GM18507 (cell line): ENCODE measurements at regions not wholly inside any gene's neighbourhood (a gene's known extent, or its start where the extent isn't known, plus 50 kb on each side); places are given as distances from the start of the nearest gene placed in this dataset.
"Not testable (repeated sequence)": the region's sequence is repeated elsewhere in the genome, so short reads cannot be mapped to it uniquely, and the experiment has no call there.

Experiments used
- DNase-seq: peaks from one replicate; pipeline ENCODE4 v3.0.0; 2011; ENCODE audit warnings: low read depth; ENCODE audit not compliant: insufficient read length; ENCODE audit errors: extremely low spot score
- FAIRE-seq: peaks from 2 replicates; lab custom pipeline; 2011; peaks lifted over from hg19 to GRCh38; lab: Jason Lieb, UNC

GRCh38 chr13:48873587-48873986, 102.1 kb upstream of the FNDC3A start:
- FAIRE-seq (no peak), DNase-seq (no peak)

DNA sequence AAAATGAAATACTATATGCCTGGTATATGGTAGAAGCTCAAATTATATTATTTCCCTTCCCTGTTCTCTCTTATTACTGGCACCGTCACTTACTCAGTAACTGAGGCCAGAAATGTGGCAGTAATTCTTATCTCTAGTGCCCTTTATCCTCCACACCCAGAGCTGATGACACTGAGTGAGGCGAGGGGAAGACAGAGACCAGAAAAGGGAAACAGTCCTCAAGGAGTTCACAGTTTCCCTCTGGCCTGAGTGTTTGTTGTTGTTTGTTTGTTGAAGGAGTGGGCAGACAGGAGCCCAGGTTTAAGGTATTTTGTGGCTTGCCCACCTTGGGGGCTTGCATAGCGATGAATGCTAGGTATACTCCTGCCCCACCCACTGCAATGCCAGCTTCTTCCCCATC, 101.5 kb upstream of the FNDC3A start:
- no peak for DNase-seq
- no peak for FAIRE-seq

- DNase-seq (no peak), FAIRE-seq (no peak)
These were observed 100.7 kb upstream of the FNDC3A start for GRCh38 chr13:48875047-48875446.

DNA sequence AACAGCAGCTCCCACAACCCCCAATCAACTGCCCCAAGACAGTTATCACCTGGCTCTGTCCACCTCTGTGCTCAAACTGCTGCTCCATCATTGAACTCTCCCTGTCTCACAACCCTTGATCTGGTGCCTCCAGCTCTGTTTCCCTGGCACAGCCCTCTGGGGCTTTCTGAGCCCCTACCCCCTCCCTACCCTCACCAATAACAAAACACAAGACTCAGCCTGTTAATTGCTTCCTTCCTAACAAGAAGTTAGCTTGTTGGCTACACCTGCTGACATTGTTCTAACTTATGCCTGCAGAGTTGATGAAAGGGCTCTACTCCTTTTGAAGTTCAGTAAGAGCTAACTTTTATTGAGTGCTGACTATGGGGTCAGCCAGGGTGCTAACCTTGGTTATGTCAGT, 99.4 kb upstream of the FNDC3A start:
- no peak for FAIRE-seq
- DNase-seq: no peak

GRCh38 chr13:48879432-48879831, 96.3 kb upstream of the FNDC3A start:
- FAIRE-seq (no peak), DNase-seq (no peak)

DNA sequence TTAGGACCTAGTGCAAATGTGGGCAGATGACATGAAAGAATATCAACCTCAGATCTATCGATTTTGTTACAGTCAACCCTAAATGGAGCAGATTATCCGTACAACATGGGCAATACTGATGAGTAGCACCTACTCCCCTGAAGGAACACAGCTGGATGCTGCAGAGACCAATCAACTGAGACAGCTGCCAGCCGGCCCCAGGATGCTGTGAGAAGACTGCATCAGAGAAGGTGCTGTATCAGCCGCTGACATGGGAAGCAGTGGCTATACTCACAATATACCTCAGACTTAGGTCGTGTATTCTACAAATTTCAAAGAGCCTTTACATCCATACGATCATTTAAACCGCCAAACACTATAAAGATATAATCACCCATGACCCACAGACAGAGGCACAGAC, 95.9 kb upstream of the FNDC3A start:
- FAIRE-seq (no peak), DNase-seq (no peak)

- DNase-seq, FAIRE-seq: not testable (repeated sequence)
These were observed 91.9 kb upstream of the FNDC3A start for GRCh38 chr13:48883786-48884185.

DNA sequence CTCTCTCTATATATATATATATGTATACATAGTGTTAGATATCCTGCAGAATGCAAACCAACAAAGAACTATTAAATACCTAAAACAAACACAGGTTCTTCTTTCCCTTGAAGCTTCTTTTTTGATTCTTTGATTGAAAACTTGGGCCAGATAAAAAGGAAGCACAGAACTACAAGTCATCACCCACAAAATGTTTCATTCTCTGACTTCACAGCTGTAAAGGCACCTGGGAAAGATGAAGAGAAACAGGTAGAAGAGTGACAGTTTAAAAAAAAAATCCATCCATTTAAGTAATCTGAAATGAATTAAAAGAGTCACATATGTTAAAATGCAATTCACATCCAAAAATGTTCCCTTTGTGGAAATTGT, 90.7 kb upstream of the FNDC3A start:
- DNase-seq (no peak), FAIRE-seq (no peak)

DNA sequence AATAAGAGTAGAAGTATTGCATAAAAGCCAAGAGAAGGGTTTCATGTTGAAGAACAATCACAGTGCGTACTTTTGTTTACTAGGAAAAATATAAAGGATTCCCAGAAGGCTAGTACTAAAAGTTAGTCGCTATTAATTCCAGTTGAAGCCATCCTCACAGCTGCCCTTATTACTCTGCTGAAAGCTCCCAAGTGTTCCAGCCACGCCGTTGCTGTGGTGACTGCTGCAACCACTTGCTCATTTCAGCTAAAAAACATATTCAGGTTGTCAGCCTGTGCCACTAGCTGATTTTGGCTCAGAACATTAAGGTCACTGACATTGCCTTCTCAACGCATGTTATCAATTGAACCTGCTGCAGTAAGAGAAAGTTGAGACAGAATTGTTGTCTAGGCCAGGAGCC, 87.1 kb upstream of the FNDC3A start:
- FAIRE-seq (no peak), DNase-seq (no peak)

DNA sequence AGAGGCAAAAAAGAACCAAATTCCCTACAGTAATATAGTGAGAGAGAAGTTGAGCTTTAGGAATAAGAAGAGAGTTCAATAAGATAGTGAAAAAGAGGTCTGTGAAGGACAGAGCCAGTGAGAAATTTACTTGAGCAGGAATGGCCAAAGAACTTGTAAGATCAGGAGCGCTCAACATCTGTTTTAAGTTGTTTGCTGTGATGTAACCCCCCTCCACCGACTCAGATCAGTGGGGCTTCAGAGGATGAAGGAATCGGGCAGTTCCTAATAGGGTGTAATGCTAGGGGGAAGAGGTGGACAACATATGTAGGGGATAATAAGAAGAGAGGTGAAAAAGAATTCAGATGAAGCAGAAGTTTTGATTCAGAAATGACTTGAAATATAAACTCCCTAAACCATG, 85.3 kb upstream of the FNDC3A start:
- no peak for DNase-seq
- no peak for FAIRE-seq

- FAIRE-seq (no peak), DNase-seq (no peak)
These were observed 84.1 kb upstream of the FNDC3A start for GRCh38 chr13:48891586-48891985.

DNA sequence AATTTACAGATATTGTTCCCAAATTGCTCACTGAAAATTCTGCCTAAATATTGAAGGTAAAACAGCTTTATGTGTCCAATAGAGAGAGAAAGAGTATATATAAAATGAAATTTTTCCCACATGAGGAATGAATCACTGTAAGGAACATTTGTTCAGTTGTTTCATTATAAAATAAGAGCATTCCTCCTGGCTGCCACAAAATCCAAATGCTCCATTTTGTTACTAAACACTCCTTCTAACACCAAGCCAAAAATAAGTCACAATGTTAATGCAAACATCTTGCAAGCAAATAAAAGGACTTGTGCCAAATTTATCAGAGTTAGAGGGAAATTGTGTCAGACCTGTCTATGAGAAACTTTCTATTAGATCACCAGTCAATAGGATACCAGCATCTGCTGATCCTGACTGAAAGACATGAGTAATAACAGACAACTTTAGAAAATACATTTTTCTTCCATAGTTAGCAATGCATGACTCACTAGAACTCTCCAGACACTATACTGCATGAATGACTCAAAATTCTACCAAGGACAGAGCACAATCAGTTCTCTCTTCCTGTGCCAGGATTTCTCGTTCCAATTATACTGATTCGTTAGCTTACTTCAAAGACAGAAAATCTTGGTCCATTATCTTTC, 83.5 kb upstream of the FNDC3A start:
- no peak for DNase-seq
- FAIRE-seq: no peak

DNA sequence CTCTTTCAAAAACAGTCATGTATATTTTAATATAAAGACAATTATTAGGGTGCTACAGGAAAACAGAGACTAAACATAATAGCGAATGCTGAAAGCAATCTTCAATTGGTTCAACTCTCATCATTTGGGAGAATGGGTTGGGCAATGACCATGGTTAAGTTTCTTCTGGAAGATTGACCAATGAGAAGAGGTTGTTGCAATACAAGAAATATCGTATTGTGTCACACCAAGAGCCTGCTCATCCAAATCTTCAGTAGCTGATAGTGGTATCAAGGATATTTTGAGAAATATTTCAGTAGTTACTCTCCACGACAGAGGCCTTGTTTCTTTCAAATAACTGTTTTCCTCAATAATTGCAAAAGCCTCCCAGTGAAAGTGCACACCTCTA, 83.0 kb upstream of the FNDC3A start:
- no peak for FAIRE-seq
- DNase-seq: no peak

GRCh38 chr13:48896312-48896711, 79.4 kb upstream of the FNDC3A start:
- no peak for FAIRE-seq
- DNase-seq: no peak

DNA sequence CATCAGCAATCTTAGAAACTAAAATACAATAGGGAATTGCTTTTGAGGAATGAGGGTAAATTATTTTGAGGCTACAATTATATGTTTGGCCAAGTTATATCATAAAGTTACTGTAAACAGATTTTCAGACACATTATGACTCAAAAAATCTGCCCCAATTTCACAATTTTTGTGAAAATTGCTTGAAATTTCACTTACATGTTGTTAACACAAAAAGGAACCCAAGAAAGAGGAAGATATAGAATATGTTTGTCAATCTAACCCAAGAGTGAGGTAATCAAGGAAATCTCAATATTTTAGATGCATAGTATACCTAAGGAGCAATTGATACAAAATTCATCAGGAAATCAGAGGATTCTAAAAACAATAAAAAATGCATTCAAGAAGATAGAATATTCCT, 73.9 kb upstream of the FNDC3A start:
- DNase-seq: no peak

GRCh38 chr13:48902368-48902767, 73.3 kb upstream of the FNDC3A start:
- FAIRE-seq: no peak
- no peak for DNase-seq

More for the DNA sequence above, 73.9 kb upstream of the FNDC3A start:
- no peak for FAIRE-seq

GRCh38 chr13:48904668-48905290, 70.9 kb upstream of the FNDC3A start:
- FAIRE-seq (no peak), DNase-seq (no peak)

- DNase-seq (no peak), FAIRE-seq (no peak)
These were observed 69.5 kb upstream of the FNDC3A start for GRCh38 chr13:48906200-48906599.

DNA sequence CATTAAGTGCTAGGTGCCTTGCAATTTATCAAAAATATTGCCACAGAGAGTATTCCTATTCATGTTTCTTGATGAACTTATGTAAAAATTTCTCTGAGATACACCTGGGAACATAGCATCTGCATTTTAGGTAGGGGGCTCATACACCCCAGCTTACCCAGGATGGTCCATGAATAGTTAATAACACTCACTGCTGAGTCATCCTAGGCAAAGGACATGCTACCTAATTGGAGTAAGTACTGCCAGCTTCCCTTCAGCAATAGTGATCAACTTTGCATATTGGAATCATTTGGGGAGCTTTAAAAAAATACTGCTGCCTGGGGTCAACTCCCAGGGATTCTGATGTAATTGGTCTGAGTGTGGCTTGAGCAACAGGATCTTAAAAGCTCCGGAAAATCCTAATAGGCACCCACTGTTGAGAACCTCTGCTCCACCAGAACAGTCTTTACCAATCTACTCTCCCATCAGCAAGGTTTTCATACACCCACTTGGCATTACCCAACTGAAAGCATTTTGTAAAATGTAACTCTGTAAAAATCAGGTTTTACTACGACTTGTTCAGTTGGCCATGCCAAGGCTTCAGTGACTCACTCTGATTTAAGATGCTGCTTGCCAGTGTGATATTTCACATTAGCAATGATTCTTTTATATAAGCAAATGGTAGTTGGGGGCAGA, 67.2 kb upstream of the FNDC3A start:
- FAIRE-seq: no peak

GRCh38 chr13:48909056-48909389, 66.7 kb upstream of the FNDC3A start:
- FAIRE-seq (no peak), DNase-seq (no peak)

More for the DNA sequence above, 67.2 kb upstream of the FNDC3A start:
- no peak for DNase-seq

DNA sequence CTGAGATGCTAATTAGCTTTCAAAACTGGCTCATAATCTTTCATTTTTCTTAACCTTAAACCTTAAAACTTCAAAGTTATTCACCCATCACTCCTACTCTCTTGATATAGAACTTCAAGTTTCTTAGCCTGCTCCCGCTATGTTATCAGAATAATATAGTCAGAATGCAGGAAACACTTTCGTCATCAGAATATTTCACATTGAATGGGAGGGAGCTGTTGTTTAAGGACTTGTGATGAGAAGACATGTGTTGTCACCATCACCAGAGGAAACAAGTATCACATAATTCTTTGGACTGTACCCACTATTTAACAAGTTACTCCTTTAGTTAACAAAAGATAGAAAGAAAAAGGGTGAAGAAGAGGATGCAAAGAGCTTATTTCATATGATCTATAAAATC, 65.0 kb upstream of the FNDC3A start:
- DNase-seq: no peak
- FAIRE-seq: no peak
